Mesendoderm (in vitro differentiated cells): ENCODE measurements at regions not wholly inside any gene's neighbourhood (a gene's known extent, or its start where the extent isn't known, plus 50 kb on each side); places are given as distances from the start of the nearest gene placed in this dataset.
A peak's percentile ranks its signal among the peaks of the same experiment; 100 is the strongest.

Experiments used
- DNase-seq: peaks from one replicate; pipeline ENCODE4 v3.0.0; 2013
- H2AK5ac ChIP-seq: 2 replicates; pipeline ENCODE4 v1.6.1; 2013; ENCODE audit warnings: low read length, inconsistent platforms
- H2BK120ac ChIP-seq: 2 replicates; pipeline ENCODE4 v1.6.1; 2013; ENCODE audit warnings: low read depth, mild to moderate bottlenecking, low read length, moderate library complexity, mixed read lengths
- H2BK15ac ChIP-seq: replicated peaks from 2 replicates; pipeline ENCODE4 v1.6.1; 2013; ENCODE audit warnings: low read depth, mild to moderate bottlenecking, moderate library complexity
- H2BK5ac ChIP-seq: 2 replicates; pipeline ENCODE4 v1.6.1; 2013; ENCODE audit warnings: low read length, inconsistent platforms
- H3K18ac ChIP-seq: 2 replicates; pipeline ENCODE4 v1.6.1; 2013; ENCODE audit warnings: mild to moderate bottlenecking, low read length, mixed read lengths
- H3K23ac ChIP-seq: one replicate; pipeline ENCODE4 v1.6.1; 2013; ENCODE audit warnings: low read length
- H3K27ac ChIP-seq: 2 replicates; pipeline ENCODE4 v1.5.1; 2013; ENCODE audit warnings: low read depth, mild to moderate bottlenecking, inconsistent platforms, low read length, moderate library complexity
- H3K27me3 ChIP-seq: 2 replicates; pipeline ENCODE4 v1.6.1; 2013; ENCODE audit warnings: low read length, control low read depth, mild to moderate bottlenecking, inconsistent platforms; ENCODE audit not compliant: insufficient read depth, poor library complexity
- H3K36me3 ChIP-seq: 2 replicates; pipeline ENCODE4 v1.6.1; 2013; ENCODE audit warnings: low read length, inconsistent platforms; ENCODE audit not compliant: control insufficient read depth, insufficient read depth
- H3K4ac ChIP-seq: one replicate; pipeline ENCODE4 v1.6.1; 2013; ENCODE audit warnings: low read depth, mild to moderate bottlenecking, low read length, moderate library complexity
- H3K4me1 ChIP-seq: 2 replicates; pipeline ENCODE4 v1.6.1; 2013; ENCODE audit warnings: low read depth, low read length, inconsistent platforms; ENCODE audit not compliant: control insufficient read depth
- H3K4me2 ChIP-seq: 2 replicates; pipeline ENCODE4 v1.6.1; 2013; ENCODE audit warnings: low read length
- H3K4me3 ChIP-seq: 2 replicates; pipeline ENCODE4 v1.5.1; 2013; ENCODE audit warnings: mild to moderate bottlenecking, low read length
- H3K56ac ChIP-seq: one replicate; pipeline ENCODE4 v1.6.1; 2013; ENCODE audit warnings: low read length
- H3K79me1 ChIP-seq: 2 replicates; pipeline ENCODE4 v1.6.1; 2013; ENCODE audit warnings: low read length, inconsistent platforms
- H3K79me2 ChIP-seq: 2 replicates; pipeline ENCODE4 v1.6.1; 2013; ENCODE audit warnings: mild to moderate bottlenecking, low read length; ENCODE audit not compliant: control insufficient read depth, insufficient read depth
- H3K9ac ChIP-seq: 2 replicates; pipeline ENCODE4 v1.6.1; 2013; ENCODE audit warnings: low read length, inconsistent platforms
- H4K5ac ChIP-seq: one replicate; pipeline ENCODE4 v1.6.1; 2013; ENCODE audit warnings: low read length
- H4K8ac ChIP-seq: one replicate; pipeline ENCODE4 v1.6.1; 2013; ENCODE audit warnings: low read depth, mild to moderate bottlenecking, control low read depth, low read length, moderate library complexity
- WGBS: extraction: QIAGEN DNeasy Blood & Tissue Kit; methylation state at CpG from one replicate; pipeline ENCODE4 v1.1.7; 2013; ENCODE audit warnings: low lambda C conversion rate, missing lambda C conversion rate; ENCODE audit not compliant: insufficient coverage; ENCODE audit errors: extremely low coverage; 5-methylcytosine and 5-hydroxymethylcytosine counted together

DNA sequence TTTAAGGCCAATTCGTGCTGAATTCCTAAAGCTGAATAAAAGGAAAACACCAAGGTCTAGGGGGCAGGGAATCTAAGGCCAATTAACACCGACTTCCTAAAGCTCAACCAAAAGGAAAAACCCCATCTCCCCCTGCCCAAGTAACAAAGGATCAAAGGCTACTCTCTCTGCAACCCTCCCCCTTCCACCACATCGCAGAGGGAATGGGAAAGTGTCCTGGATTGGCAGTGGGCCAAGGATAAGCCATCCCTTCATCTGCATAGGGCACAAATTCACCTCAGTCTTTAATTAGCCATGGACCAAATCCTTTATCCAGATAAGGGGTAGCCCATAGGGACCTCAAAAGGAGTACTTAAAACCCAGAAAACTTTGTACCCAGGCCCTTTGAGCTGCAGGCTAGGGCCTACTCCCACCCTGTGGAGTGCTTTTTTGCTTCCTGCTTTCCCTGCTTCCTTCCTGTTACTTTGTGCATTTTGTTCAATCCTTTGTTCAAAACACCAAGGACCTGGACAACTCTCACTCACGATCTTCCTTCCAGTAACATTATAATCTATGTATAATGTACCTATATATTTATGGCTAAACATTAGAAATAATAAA is 2119.8 kb upstream of the CELF4 start:
- H3K18ac ChIP-seq: peak overlapping the region; percentile 40
- H3K56ac ChIP-seq: no peak overlapping the region
- no peaks in the 10 kb centered on the region for H3K79me1 ChIP-seq
- H3K27ac ChIP-seq: no peak overlapping the region
- DNase-seq: peak; percentile 93
- no peaks in the 10 kb centered on the region for H3K27me3 ChIP-seq
- H3K4me1 ChIP-seq: no peaks in the 10 kb centered on the region
- H2BK5ac ChIP-seq: no peak overlapping the region
- no peak overlapping the region for H4K5ac ChIP-seq
- no peaks in the 10 kb centered on the region for H3K79me2 ChIP-seq
- H2AK5ac ChIP-seq: no peak overlapping the region
- H3K4ac ChIP-seq: no peak overlapping the region
- no peak overlapping the region for H3K23ac ChIP-seq
- H2BK120ac ChIP-seq: no peak overlapping the region
- H4K8ac ChIP-seq: no peak overlapping the region
- no peak overlapping the region for H3K4me2 ChIP-seq
- H2BK15ac ChIP-seq: no peak overlapping the region
- H3K9ac ChIP-seq: no peak overlapping the region
- WGBS: no CpG with 5 or more reads among the region's 4 CpGs
- H3K36me3 ChIP-seq: no peaks in the 10 kb centered on the region
- no peak overlapping the region for H3K4me3 ChIP-seq

DNA sequence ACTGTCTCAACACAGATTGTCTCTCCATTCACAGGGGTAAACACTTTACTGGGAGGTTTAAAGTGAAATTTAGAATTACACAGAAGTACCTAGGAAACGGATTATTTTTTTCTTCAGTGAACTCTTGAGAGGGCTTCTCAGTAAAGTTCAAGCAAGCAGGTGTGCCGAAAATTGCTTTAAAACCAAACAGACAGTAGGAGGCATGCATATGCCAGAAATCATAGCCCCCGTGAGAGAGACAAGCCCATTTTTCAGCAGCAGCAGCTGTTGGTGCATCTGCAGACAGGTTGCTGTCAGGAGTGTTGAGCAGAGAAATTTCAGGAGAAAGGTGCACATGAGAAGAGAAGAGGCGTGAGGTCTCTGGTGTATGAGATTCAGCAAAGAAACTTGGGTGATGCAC is 2115.5 kb upstream of the CELF4 start:
- no peak overlapping the region for H2BK120ac ChIP-seq
- H4K8ac ChIP-seq: no peak overlapping the region
- H4K5ac ChIP-seq: no peak overlapping the region
- H3K79me1 ChIP-seq: no peaks in the 10 kb centered on the region
- no peak overlapping the region for H3K23ac ChIP-seq
- H3K4me2 ChIP-seq: no peak overlapping the region
- no peak overlapping the region for H3K4me3 ChIP-seq
- no peak overlapping the region for H2AK5ac ChIP-seq
- H3K56ac ChIP-seq: no peak overlapping the region
- DNase-seq: no peak
- no peak overlapping the region for H3K18ac ChIP-seq
- H3K27me3 ChIP-seq: no peaks in the 10 kb centered on the region
- WGBS: no CpG with 5 or more reads among the region's 4 CpGs
- H2BK5ac ChIP-seq: no peak overlapping the region
- no peak overlapping the region for H3K9ac ChIP-seq
- no peak overlapping the region for H3K4ac ChIP-seq
- H3K79me2 ChIP-seq: no peaks in the 10 kb centered on the region
- no peaks in the 10 kb centered on the region for H3K36me3 ChIP-seq
- no peak overlapping the region for H3K27ac ChIP-seq
- H2BK15ac ChIP-seq: no peak overlapping the region
- H3K4me1 ChIP-seq: peaks cover 2% of the 10 kb centered on the region

DNA sequence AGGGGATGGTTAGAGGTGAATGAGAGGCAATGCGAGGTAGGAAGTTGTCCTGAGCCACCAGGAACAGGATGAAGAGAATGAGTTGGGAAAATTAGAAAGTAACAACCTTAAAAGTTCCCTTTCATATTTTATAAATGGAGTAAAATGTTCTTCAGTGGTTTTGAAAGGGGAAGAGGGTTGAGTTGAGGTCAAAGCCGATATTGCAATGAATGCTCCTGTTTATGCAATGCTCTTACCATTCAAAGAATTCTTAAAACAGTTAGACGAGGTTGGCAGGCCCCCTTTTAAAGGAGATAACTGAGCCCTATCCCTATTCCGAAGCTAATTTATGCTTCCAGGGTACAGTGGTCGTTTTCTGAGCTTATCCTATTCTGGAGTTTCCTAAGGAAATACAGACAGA is 2110.3 kb upstream of the CELF4 start:
- Histone ChIP-seq H3K79me2 (no peaks in the 10 kb centered on the region), H3K4ac (no peak overlapping the region), H4K8ac (no peak overlapping the region), H3K23ac (no peak overlapping the region), H2BK15ac (no peak overlapping the region), H2BK5ac (no peak overlapping the region), H3K4me2 (no peak overlapping the region), H3K56ac (no peak overlapping the region), H3K9ac (no peak overlapping the region), H3K4me3 (no peak overlapping the region), H2BK120ac (no peak overlapping the region), H3K27me3 (no peaks in the 10 kb centered on the region), H4K5ac (no peak overlapping the region), H3K4me1 (peaks cover 2% of the 10 kb centered on the region), H2AK5ac (no peak overlapping the region), H3K27ac (no peak overlapping the region), H3K18ac (no peak overlapping the region), H3K36me3 (no peaks in the 10 kb centered on the region), H3K79me1 (no peaks in the 10 kb centered on the region)
- DNase-seq: no peak
- no CpG with 5 or more reads among the region's 5 CpGs for WGBS

DNA sequence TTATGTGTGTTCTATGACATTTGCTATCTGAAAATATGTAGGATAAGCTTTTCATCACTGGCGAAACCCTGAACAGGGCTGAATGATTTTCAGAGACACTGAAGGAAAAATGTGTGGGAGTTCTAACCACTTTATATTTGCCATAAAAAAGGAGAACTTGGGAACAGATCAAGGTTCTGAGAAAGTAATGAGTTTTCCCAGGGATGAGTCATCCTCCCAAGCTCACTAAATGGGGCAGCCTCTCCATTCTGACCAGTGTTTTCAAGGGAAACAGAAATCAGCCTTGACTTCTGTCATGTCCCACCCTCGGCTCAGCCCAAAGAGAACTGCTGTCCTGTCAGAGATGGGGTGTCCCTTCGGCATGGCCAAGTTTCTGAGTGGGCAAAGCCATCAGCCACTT is 2109.8 kb upstream of the CELF4 start:
- no peak overlapping the region for H2BK5ac ChIP-seq
- H3K79me2 ChIP-seq: no peaks in the 10 kb centered on the region
- no peak overlapping the region for H3K4ac ChIP-seq
- no peaks in the 10 kb centered on the region for H3K79me1 ChIP-seq
- no peaks in the 10 kb centered on the region for H3K36me3 ChIP-seq
- no peak overlapping the region for H3K23ac ChIP-seq
- no CpG with 5 or more reads among the region's 3 CpGs for WGBS
- no peak overlapping the region for H2BK120ac ChIP-seq
- H2AK5ac ChIP-seq: no peak overlapping the region
- no peak overlapping the region for H3K56ac ChIP-seq
- H3K27ac ChIP-seq: no peak overlapping the region
- no peak overlapping the region for H2BK15ac ChIP-seq
- no peak overlapping the region for H4K8ac ChIP-seq
- H3K18ac ChIP-seq: no peak overlapping the region
- no peak overlapping the region for H3K9ac ChIP-seq
- H4K5ac ChIP-seq: no peak overlapping the region
- peaks cover 2% of the 10 kb centered on the region for H3K4me1 ChIP-seq
- DNase-seq: no peak
- H3K4me2 ChIP-seq: no peak overlapping the region
- no peak overlapping the region for H3K4me3 ChIP-seq
- H3K27me3 ChIP-seq: no peaks in the 10 kb centered on the region

DNA sequence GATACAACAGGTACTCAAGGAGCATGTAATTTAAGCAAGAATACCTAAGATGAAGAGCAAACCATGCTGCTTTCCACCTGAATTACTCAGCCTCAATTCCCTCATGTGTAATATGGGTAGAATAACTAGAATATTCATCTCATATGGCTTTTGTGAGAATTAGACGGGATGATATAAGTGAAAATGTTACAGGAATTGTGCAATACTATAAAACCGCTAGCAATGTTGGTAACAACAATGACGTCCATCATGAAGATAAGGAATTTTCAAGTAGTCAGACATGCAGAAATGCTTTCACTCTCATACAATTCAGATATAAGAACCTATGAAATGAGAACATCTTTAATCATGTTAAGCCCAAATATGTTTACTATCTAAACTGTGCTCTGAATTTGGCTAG is 2106.6 kb upstream of the CELF4 start:
- no peak overlapping the region for H3K23ac ChIP-seq
- no peak overlapping the region for H4K8ac ChIP-seq
- no peaks in the 10 kb centered on the region for H3K79me1 ChIP-seq
- H3K9ac ChIP-seq: no peak overlapping the region
- H3K4me1 ChIP-seq: no peaks in the 10 kb centered on the region
- no peaks in the 10 kb centered on the region for H3K27me3 ChIP-seq
- no peak overlapping the region for H4K5ac ChIP-seq
- no peaks in the 10 kb centered on the region for H3K36me3 ChIP-seq
- no peak overlapping the region for H2BK5ac ChIP-seq
- H3K79me2 ChIP-seq: no peaks in the 10 kb centered on the region
- H3K4ac ChIP-seq: no peak overlapping the region
- H3K4me3 ChIP-seq: no peak overlapping the region
- no CpG with 5 or more reads among the region's 3 CpGs for WGBS
- H3K4me2 ChIP-seq: no peak overlapping the region
- no peak overlapping the region for H2AK5ac ChIP-seq
- H2BK15ac ChIP-seq: no peak overlapping the region
- no peak overlapping the region for H3K27ac ChIP-seq
- H3K56ac ChIP-seq: no peak overlapping the region
- H2BK120ac ChIP-seq: no peak overlapping the region
- no peak overlapping the region for H3K18ac ChIP-seq
- no peak for DNase-seq

DNA sequence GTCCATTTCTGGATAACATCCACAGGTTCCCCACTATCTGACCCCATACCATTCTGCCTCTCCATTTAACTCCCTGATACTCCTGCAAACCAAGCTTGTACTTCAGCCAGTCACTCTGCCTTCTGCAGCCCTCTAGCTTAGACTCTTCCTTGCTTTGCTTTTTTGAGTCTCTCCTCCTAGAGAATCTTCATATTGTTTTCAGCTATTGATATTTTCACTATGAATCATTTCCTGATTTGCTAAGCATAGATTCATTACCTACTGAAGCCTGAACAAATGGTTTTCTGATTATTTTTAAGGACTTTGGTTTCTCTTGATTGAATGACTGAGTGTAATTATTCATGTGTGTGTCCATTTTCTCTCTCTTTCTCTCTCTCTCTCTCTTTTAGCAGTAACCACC is 2102.3 kb upstream of the CELF4 start:
- Histone ChIP-seq H3K36me3 (no peaks in the 10 kb centered on the region), H2BK5ac (no peak overlapping the region), H3K4me1 (no peaks in the 10 kb centered on the region), H3K4me3 (no peak overlapping the region), H4K8ac (no peak overlapping the region), H3K56ac (no peak overlapping the region), H2BK15ac (no peak overlapping the region), H3K4me2 (no peak overlapping the region), H3K27me3 (no peaks in the 10 kb centered on the region), H3K18ac (no peak overlapping the region), H3K23ac (no peak overlapping the region), H2AK5ac (no peak overlapping the region), H2BK120ac (no peak overlapping the region), H3K79me1 (no peaks in the 10 kb centered on the region), H3K27ac (no peak overlapping the region), H4K5ac (no peak overlapping the region), H3K9ac (no peak overlapping the region), H3K79me2 (no peaks in the 10 kb centered on the region), H3K4ac (no peak overlapping the region)
- DNase-seq: no peak
